CD4-positive, alpha-beta memory T cell (primary cell): ENCODE measurements at regions not wholly inside any gene's neighbourhood (a gene's known extent, or its start where the extent isn't known, plus 50 kb on each side); places are given as distances from the start of the nearest gene placed in this dataset.

Experiments
- CTCF ChIA-PET: fragments of 350-600 bp; sonication (Branson Sonifier 250); formaldehyde crosslinking; loops from one replicate; lab custom pipeline; 2021; ENCODE audit warnings: inconsistent platforms; ENCODE audit not compliant: partially characterized antibody; lab: Charles Lee
- POLR2A ChIA-PET: fragments of 350-600 bp; sonication (Branson Sonifier 250); formaldehyde crosslinking; loops from one replicate; lab custom pipeline; 2021; ENCODE audit not compliant: partially characterized antibody; lab: Charles Lee
- DNase-seq, 5 donors: peaks; one replicate each; pipeline versions ENCODE4 v3.0.0 to v3.0.0-alpha.2; 2020 to 2022; ENCODE audit warnings: mixed read lengths in 1 of 5
- H3K27ac ChIP-seq: one replicate; pipeline ENCODE4 v1.7.0; 2013; ENCODE audit warnings: low read depth, low read length
- H3K27me3 ChIP-seq: 2 replicates; pipeline ENCODE4 v1.7.0; 2013; ENCODE audit warnings: mild to moderate bottlenecking, low read length, moderate library complexity; ENCODE audit not compliant: insufficient read depth
- H3K36me3 ChIP-seq: 2 replicates; pipeline ENCODE4 v1.7.0; 2013; ENCODE audit warnings: mild to moderate bottlenecking, low read length, moderate library complexity; ENCODE audit not compliant: insufficient read depth
- H3K4me1 ChIP-seq: 2 replicates; pipeline ENCODE4 v1.7.0; 2013; ENCODE audit warnings: mild to moderate bottlenecking, low read length, moderate library complexity; ENCODE audit not compliant: insufficient read depth
- H3K4me3 ChIP-seq, 2 donors: one replicate each; pipeline ENCODE4 v1.7.0; 2013; ENCODE audit warnings: low read length in 2 of 2, mild to moderate bottlenecking in 1 of 2
- H3K9me3 ChIP-seq, 2 donors: one replicate each; pipeline ENCODE4 v1.7.0; 2013; ENCODE audit warnings: low read length in 2 of 2, control low read depth in 1 of 2; ENCODE audit not compliant: control insufficient read depth in 1 of 2
- H3K27ac Mint-ChIP-seq, 7 donors: one replicate each; pipeline ENCODE4 v1.8.0; 2020 to 2021; ENCODE audit warnings: mixed read lengths in 7 of 7, mild to moderate bottlenecking in 6 of 7, inconsistent platforms in 3 of 7, moderate library complexity in 3 of 7
- H3K27me3 Mint-ChIP-seq, 2 donors: one replicate each; pipeline ENCODE4 v1.8.0; 2020 to 2021; ENCODE audit warnings: mixed read lengths in 2 of 2
- H3K36me3 Mint-ChIP-seq, 2 donors: one replicate each; pipeline ENCODE4 v1.8.0; 2020 to 2021; ENCODE audit warnings: mixed read lengths in 2 of 2, inconsistent platforms in 1 of 2, mild to moderate bottlenecking in 1 of 2
- H3K4me1 Mint-ChIP-seq, 4 donors: one replicate each; pipeline ENCODE4 v1.8.0; 2020 to 2021; ENCODE audit warnings: mixed read lengths in 4 of 4, mild to moderate bottlenecking in 1 of 4
- H3K4me3 Mint-ChIP-seq, 8 donors: one replicate each; pipeline ENCODE4 v1.8.0; 2020 to 2021; ENCODE audit warnings: mixed read lengths in 8 of 8, mild to moderate bottlenecking in 7 of 8, moderate library complexity in 6 of 8, inconsistent platforms in 3 of 8
- H3K9me3 Mint-ChIP-seq, 8 donors: one replicate each; pipeline ENCODE4 v1.8.0; 2020 to 2021; ENCODE audit warnings: mixed read lengths in 8 of 8, mild to moderate bottlenecking in 5 of 8, inconsistent platforms in 3 of 8, moderate library complexity in 1 of 8
- intact Hi-C: fragments of 100-400 bp; cut with micrococcal nuclease; formaldehyde crosslinking; loops from one replicate; pipeline ENCODE4 v1.15.1; 2023

- Mint-ChIP-seq H3K27me3 (peaks cover 6 to 11% of the 10 kb centered on the region in 2 donors), H3K4me1 (no peaks in the 10 kb centered on the region), H3K27ac (no peak overlapping the region), H3K4me3 (no peak overlapping the region), H3K36me3 (no peaks in the 10 kb centered on the region), H3K9me3 (no peaks in the 10 kb centered on the region)
- intact Hi-C loops: loop anchor here (5.0 kb wide), 1 partner anchor 428 kb away; no protein-coding TSS in a partner anchor
- DNase-seq: no peak
- H3K27ac ChIP-seq: no peak overlapping the region
- no peak overlapping the region for H3K4me3 ChIP-seq
- no peaks in the 10 kb centered on the region for H3K4me1 ChIP-seq
- ChIA-PET POLR2A (no interaction called here), CTCF (no interaction called here)
- no peaks in the 10 kb centered on the region for H3K27me3 ChIP-seq
- no peaks in the 10 kb centered on the region for H3K36me3 ChIP-seq
- no peaks in the 10 kb centered on the region for H3K9me3 ChIP-seq
Measured at GRCh38 chr5:35309365-35310130, 79.3 kb upstream of the PRLR start.

GRCh38 chr5:35308421-35308820 lies 78.1 kb upstream of the PRLR start:
- H3K4me3 Mint-ChIP-seq: no peak overlapping the region
- ChIA-PET POLR2A (no interaction called here), CTCF (no interaction called here)
- H3K4me1 Mint-ChIP-seq: no peaks in the 10 kb centered on the region
- Histone ChIP-seq H3K9me3 (no peaks in the 10 kb centered on the region), H3K4me1 (no peaks in the 10 kb centered on the region), H3K27ac (no peak overlapping the region), H3K27me3 (no peaks in the 10 kb centered on the region), H3K4me3 (no peak overlapping the region), H3K36me3 (no peaks in the 10 kb centered on the region)
- no peaks in the 10 kb centered on the region for H3K9me3 Mint-ChIP-seq
- H3K36me3 Mint-ChIP-seq: no peaks in the 10 kb centered on the region
- peaks cover 6 to 11% of the 10 kb centered on the region in 2 donors for H3K27me3 Mint-ChIP-seq
- no peak overlapping the region for H3K27ac Mint-ChIP-seq
- intact Hi-C loops: no loop called here
- DNase-seq: no peak

DNA sequence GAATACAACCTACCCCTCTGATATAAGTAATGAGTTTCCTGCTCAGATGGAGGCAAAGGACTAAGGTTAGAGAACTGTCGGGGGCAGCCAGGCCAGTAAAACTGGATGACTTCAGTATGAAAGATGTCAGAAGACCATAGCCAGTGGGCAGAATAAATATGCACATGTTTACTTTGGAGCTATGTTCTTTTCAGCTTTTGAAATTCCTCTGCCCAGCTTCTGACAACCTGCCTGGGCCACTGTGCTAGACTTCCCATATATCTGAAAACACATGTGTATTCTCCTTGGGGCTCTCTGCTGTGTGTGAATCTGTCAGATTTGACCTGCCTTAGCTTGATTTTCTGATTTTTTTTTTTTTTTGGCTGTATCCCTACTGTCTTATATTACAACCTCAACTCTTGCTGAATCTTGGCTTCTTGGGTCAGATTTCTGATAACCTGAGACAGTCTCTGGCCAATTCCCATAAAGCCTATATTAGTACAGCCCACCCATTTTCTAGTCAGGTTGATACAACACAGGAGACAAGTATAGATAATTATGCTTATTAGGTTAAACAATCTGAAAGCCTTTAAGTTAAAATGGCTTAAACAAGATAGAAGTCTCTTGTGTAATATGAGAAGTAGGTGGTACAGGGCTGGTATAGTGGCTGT lies 76.6 kb upstream of the PRLR start:
- H3K4me1 ChIP-seq: no peaks in the 10 kb centered on the region
- H3K27ac ChIP-seq: no peak overlapping the region
- Mint-ChIP-seq H3K4me1 (no peaks in the 10 kb centered on the region), H3K27me3 (peaks cover 6 to 10% of the 10 kb centered on the region in 2 donors), H3K36me3 (no peaks in the 10 kb centered on the region), H3K27ac (no peak overlapping the region), H3K9me3 (peaks cover 0 to 3% (median 0%) of the 10 kb centered on the region in 8 donors), H3K4me3 (no peak overlapping the region)
- H3K27me3 ChIP-seq: no peaks in the 10 kb centered on the region
- CTCF ChIA-PET: no interaction called here
- no peak for DNase-seq
- H3K4me3 ChIP-seq: no peak overlapping the region
- H3K36me3 ChIP-seq: no peaks in the 10 kb centered on the region
- H3K9me3 ChIP-seq: no peaks in the 10 kb centered on the region
- intact Hi-C loops: no loop called here
- POLR2A ChIA-PET: no interaction called here

GRCh38 chr5:35305336-35306020 lies 75.2 kb upstream of the PRLR start:
- ChIA-PET POLR2A (no interaction called here), CTCF (no interaction called here)
- H3K36me3 ChIP-seq: no peaks in the 10 kb centered on the region
- H3K9me3 ChIP-seq: no peaks in the 10 kb centered on the region
- intact Hi-C loops: no loop called here
- H3K27me3 ChIP-seq: no peaks in the 10 kb centered on the region
- no peak overlapping the region for H3K27ac ChIP-seq
- H3K4me3 ChIP-seq: no peak overlapping the region
- no peaks in the 10 kb centered on the region for H3K36me3 Mint-ChIP-seq
- no peaks in the 10 kb centered on the region for H3K4me1 Mint-ChIP-seq
- no peak overlapping the region for H3K4me3 Mint-ChIP-seq
- DNase-seq: no peak
- H3K27ac Mint-ChIP-seq: no peak overlapping the region
- H3K4me1 ChIP-seq: no peaks in the 10 kb centered on the region
- peaks cover 0 to 7% (median 0%) of the 10 kb centered on the region in 8 donors for H3K9me3 Mint-ChIP-seq
- H3K27me3 Mint-ChIP-seq: peaks cover 10% of the 10 kb centered on the region in 2 donors

DNA sequence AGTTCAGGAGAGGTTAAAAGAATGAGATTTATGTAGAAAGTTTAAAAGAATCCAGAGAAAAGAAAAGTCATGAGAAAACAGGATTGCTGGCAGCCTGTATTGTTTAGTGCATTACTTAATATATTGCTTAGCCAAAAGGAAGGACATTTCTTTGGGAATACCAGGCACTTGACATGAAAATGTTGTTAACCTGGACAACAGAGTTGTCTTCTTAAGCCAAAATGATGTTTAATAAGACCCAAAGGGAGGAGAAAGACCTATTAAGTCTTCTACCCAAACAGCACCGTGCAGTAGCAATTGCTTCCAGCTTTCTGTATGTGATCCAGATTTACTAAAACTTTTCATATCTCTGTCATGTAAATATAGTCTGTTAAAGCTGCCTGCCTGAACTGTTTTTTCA lies 74.0 kb upstream of the PRLR start:
- CTCF ChIA-PET: no interaction called here
- Histone ChIP-seq H3K9me3 (no peaks in the 10 kb centered on the region), H3K4me3 (no peak overlapping the region), H3K27ac (no peak overlapping the region), H3K27me3 (no peaks in the 10 kb centered on the region), H3K36me3 (no peaks in the 10 kb centered on the region), H3K4me1 (no peaks in the 10 kb centered on the region)
- Mint-ChIP-seq H3K27me3 (peaks cover 14 to 15% of the 10 kb centered on the region in 2 donors), H3K9me3 (peaks cover 0 to 12% (median 0%) of the 10 kb centered on the region in 8 donors), H3K27ac (no peak overlapping the region), H3K4me1 (no peaks in the 10 kb centered on the region), H3K36me3 (no peaks in the 10 kb centered on the region), H3K4me3 (peak overlapping the region in 1 of 8 donors; percentile 4)
- intact Hi-C loops: no loop called here
- POLR2A ChIA-PET: no interaction called here
- DNase-seq: no peak

DNA sequence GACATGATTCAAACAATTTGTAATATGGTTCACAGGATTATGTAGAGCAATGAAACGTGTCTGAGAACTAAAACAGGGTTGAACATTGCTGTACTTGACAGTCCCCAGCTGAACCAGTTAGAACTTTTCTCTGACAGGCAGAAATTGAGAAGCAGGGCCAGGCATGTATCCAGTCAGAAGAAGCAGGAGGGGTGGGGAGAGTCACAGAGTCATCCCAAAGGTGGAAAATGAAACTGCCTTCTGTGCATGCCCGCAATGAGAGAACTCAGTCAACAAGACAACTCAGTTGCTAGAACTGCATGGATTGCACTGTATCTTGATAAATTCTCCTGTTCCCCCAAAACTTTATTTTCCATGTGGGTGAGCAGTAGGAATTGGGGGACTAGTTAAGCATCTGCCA lies 72.9 kb upstream of the PRLR start:
- H3K4me1 Mint-ChIP-seq: no peaks in the 10 kb centered on the region
- ChIA-PET CTCF (no interaction called here), POLR2A (no interaction called here)
- no peaks in the 10 kb centered on the region for H3K36me3 Mint-ChIP-seq
- H3K4me3 ChIP-seq: no peak overlapping the region
- H3K27me3 ChIP-seq: no peaks in the 10 kb centered on the region
- H3K9me3 Mint-ChIP-seq: peaks cover 0 to 12% (median 0%) of the 10 kb centered on the region in 8 donors
- H3K27ac Mint-ChIP-seq: no peak overlapping the region
- H3K27me3 Mint-ChIP-seq: peaks cover 10 to 13% of the 10 kb centered on the region in 2 donors
- H3K36me3 ChIP-seq: no peaks in the 10 kb centered on the region
- no peak overlapping the region for H3K27ac ChIP-seq
- intact Hi-C loops: no loop called here
- no peak for DNase-seq
- H3K4me1 ChIP-seq: no peaks in the 10 kb centered on the region
- no peak overlapping the region for H3K4me3 Mint-ChIP-seq
- H3K9me3 ChIP-seq: no peaks in the 10 kb centered on the region

GRCh38 chr5:35302544-35302943 lies 72.3 kb upstream of the PRLR start:
- CTCF ChIA-PET: no interaction called here
- Histone ChIP-seq H3K27ac (no peak overlapping the region), H3K9me3 (no peaks in the 10 kb centered on the region), H3K4me1 (no peaks in the 10 kb centered on the region), H3K4me3 (no peak overlapping the region), H3K27me3 (no peaks in the 10 kb centered on the region), H3K36me3 (no peaks in the 10 kb centered on the region)
- no peaks in the 10 kb centered on the region for H3K36me3 Mint-ChIP-seq
- POLR2A ChIA-PET: no interaction called here
- intact Hi-C loops: no loop called here
- peaks cover 0 to 12% (median 0%) of the 10 kb centered on the region in 8 donors for H3K9me3 Mint-ChIP-seq
- peaks cover 12 to 13% of the 10 kb centered on the region in 2 donors for H3K27me3 Mint-ChIP-seq
- no peak overlapping the region for H3K27ac Mint-ChIP-seq
- H3K4me1 Mint-ChIP-seq: no peaks in the 10 kb centered on the region
- H3K4me3 Mint-ChIP-seq: no peak overlapping the region
- DNase-seq: no peak
